Spinal cord (tissue), 9 donors: ENCODE measurements at regions not wholly inside any gene's neighbourhood (a gene's known extent, or its start where the extent isn't known, plus 50 kb on each side); places are given as distances from the start of the nearest gene placed in this dataset.
A peak's percentile ranks its signal among the peaks of the same experiment; 100 is the strongest.

ENCODE experiments used
- DNase-seq, 6 donors: peaks; one replicate each; pipeline versions ENCODE4 v3.0.0 to v3.0.0-alpha.2; 2013 to 2015; ENCODE audit warnings: low spot score in 6 of 6, low read depth in 4 of 6
- H3K27ac ChIP-seq: one replicate; pipeline ENCODE4 v1.5.1; 2013; ENCODE audit warnings: low read depth, low read length, control low read depth
- H3K27me3 ChIP-seq: one replicate; pipeline ENCODE4 v1.6.1; 2013; ENCODE audit warnings: low read length; ENCODE audit not compliant: control insufficient read depth, insufficient read depth
- H3K36me3 ChIP-seq: one replicate; pipeline ENCODE4 v1.6.1; 2013; ENCODE audit warnings: low read length; ENCODE audit not compliant: control insufficient read depth, insufficient read depth
- H3K4me1 ChIP-seq: one replicate; pipeline ENCODE4 v1.6.1; 2013; ENCODE audit warnings: low read length; ENCODE audit not compliant: control insufficient read depth, insufficient read depth
- H3K4me3 ChIP-seq: one replicate; pipeline ENCODE4 v1.5.1; 2013; ENCODE audit warnings: low read depth, low read length, control low read depth
- H3K9me3 ChIP-seq: one replicate; pipeline ENCODE4 v1.6.1; 2013; ENCODE audit warnings: low read length; ENCODE audit not compliant: control insufficient read depth, insufficient read depth
- WGBS: methylation state at CpG from one replicate; pipeline ENCODE4 v1.1.5; 2013; ENCODE audit warnings: missing lambda C conversion rate; ENCODE audit not compliant: insufficient coverage; 5-methylcytosine and 5-hydroxymethylcytosine counted together
- donor health status: healthy.

DNA sequence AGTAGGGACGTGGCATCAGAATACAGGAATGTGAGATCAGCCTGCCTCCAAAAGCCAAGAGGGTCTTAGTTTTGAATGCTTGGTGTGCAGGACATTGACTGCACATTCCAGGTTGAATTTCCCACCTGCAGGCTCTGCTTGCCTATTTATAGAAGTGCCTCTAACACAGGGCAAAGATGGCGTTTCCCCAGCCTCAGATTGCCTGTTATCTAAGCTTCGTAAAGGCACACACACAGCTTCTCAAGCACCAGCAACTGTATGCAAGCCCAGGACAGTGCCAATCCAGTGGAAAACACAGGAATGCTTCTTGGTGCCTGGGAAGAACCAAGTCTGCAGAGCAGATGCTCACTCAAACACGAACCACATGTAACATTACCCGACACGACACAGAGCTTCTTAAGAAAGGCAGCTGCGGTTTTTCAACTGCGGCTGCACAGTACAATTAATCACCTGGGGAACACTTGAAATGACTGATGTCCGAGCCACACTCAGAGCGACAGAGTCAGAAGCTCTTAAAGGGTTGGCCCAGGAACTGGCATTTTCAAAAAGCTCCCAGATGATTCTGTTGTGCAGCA lies 90.0 kb upstream of the ANKRD34C start:
- peak in 1 of 6 donors; percentile 79 for DNase-seq
- Histone ChIP-seq H3K4me3 (no peak overlapping the region), H3K36me3 (no peaks in the 10 kb centered on the region), H3K9me3 (no peaks in the 10 kb centered on the region), H3K27me3 (no peaks in the 10 kb centered on the region), H3K27ac (no peak overlapping the region), H3K4me1 (peaks cover 21% of the 10 kb centered on the region)
- WGBS, result 42% methylated on average over 10 of the region's 10 CpGs

DNA sequence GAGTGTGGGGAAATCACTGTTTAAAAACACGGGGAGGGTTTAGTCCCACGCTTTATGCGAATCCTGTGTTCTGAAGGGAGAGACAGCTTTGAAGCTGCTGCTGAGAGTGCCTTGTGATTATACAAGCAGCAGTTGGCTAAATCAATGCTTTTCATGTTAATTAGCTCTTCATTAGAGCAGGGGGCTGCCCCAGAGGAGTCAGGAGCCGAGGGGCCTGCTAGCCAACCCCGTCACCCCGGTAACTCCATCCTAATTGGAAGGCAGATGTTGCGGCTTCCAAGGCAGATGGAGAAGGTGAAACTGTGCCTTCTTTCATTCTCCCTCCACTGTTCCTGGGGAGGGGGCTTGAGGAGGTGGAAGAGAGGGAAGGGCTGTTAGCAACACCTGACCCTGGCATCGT lies 92.4 kb upstream of the ANKRD34C start:
- 21% methylated on average over 6 of the region's 8 CpGs for WGBS
- DNase-seq, result peak in 2 of 6 donors; percentile 50 to 66
- Histone ChIP-seq H3K36me3 (no peaks in the 10 kb centered on the region), H3K4me3 (no peak overlapping the region), H3K27ac (no peak overlapping the region), H3K4me1 (peaks cover 21% of the 10 kb centered on the region), H3K9me3 (no peaks in the 10 kb centered on the region), H3K27me3 (no peaks in the 10 kb centered on the region)

DNA sequence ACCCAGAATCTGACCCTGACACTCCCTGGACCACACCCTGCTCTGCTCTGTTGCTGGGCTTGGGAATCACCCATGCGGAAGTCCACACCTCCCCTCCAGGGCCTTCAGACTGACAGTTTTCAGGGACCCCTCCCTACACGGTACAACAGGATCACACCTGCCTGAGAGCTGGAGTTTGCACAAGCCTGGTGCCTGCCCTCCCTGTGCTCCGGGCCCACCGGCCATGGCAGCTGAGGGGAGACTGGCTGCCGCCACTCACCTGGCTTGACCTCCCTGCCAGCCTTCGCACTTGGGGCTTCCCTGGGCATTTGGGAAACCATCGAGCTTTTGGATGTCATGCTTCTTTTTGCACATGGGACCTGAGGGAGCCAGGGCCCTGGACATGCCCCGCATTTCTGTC lies 95.9 kb upstream of the ANKRD34C start:
- H3K9me3 ChIP-seq, result no peaks in the 10 kb centered on the region
- DNase-seq, result no peak
- H3K27ac ChIP-seq, result no peak overlapping the region
- 98% methylated on average over 8 of the region's 8 CpGs for WGBS
- no peak overlapping the region for H3K4me3 ChIP-seq
- peaks cover 14% of the 10 kb centered on the region for H3K4me1 ChIP-seq
- no peaks in the 10 kb centered on the region for H3K27me3 ChIP-seq
- no peaks in the 10 kb centered on the region for H3K36me3 ChIP-seq

DNA sequence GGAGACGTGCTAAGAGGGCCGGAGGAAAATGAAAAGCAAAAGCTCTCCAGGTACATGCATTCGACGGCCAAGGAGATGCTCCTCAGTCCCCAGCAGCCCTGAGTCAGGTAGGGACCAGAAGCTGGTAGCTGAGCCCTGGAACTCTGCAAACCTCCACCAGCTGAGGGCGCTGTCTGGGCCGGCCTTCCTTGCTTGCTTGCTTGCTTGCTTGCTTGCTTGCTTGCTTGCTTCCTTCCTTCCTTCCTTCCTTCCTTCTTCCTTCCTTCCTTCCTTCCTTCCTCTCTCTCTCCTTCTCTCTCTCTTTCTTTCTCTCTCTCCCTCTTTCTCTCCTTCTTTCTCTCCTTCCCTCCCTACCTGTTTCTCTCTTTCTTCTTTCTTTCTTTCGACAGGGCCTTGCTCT lies 94.6 kb upstream of the RASGRF1 start:
- H3K9me3 ChIP-seq, result no peaks in the 10 kb centered on the region
- peaks cover 10% of the 10 kb centered on the region for H3K4me1 ChIP-seq
- H3K27me3 ChIP-seq, result no peaks in the 10 kb centered on the region
- WGBS, result 92% methylated on average over 7 of the region's 7 CpGs
- no peak overlapping the region for H3K27ac ChIP-seq
- H3K4me3 ChIP-seq, result no peak overlapping the region
- peak in 1 of 6 donors; percentile 42 for DNase-seq
- no peaks in the 10 kb centered on the region for H3K36me3 ChIP-seq

DNA sequence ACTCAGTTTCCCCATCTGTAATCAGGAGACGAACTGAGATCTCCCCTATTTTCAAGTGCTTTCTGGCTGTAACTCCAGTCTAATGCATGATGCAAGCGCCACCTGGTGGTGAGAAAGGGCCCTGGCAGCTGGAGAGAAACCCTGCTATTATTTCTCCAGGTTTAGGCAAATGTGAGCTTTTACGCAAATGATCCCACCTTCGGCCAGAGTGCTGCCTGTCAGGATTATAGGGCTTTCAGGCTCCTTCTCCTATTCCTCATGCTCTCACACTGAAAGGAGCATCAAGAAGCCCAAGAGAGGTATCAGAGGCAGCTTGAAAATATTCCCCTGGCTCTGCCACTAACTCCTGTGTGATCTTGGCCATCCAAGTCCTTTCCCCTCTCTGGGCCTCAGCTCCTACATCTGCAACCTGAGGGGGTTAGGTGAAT lies 93.9 kb upstream of the RASGRF1 start:
- Histone ChIP-seq H3K36me3 (no peaks in the 10 kb centered on the region), H3K27me3 (no peaks in the 10 kb centered on the region), H3K4me1 (peaks cover 5% of the 10 kb centered on the region), H3K9me3 (no peaks in the 10 kb centered on the region), H3K4me3 (no peak overlapping the region), H3K27ac (no peak overlapping the region)
- 14% methylated on average over 4 of the region's 4 CpGs for WGBS
- peak in 5 of 6 donors; percentile 65 to 95 (median 75) for DNase-seq

DNA sequence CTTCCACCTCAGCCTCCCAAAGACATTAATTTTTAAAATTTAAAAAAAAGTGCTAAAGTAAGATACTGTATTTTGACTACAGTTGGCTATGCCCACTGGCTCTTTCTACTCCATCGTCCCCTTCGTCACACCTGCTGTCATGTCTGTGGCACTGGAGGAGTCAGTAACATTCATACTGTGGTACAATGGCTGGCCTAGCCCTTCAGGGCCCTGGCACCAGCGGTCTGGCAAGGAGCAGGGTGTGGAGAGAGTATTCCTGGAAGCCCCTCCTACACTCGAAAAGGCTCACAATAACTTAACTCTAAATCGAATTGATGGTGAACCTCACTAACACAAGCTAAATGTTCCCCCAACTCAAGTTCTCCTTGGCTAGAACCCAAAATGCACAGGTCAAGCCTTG lies 89.7 kb upstream of the RASGRF1 start:
- peaks cover 5% of the 10 kb centered on the region for H3K4me1 ChIP-seq
- no peak overlapping the region for H3K27ac ChIP-seq
- H3K4me3 ChIP-seq, result no peak overlapping the region
- H3K9me3 ChIP-seq, result no peaks in the 10 kb centered on the region
- 100% methylated on average over 1 of the region's 5 CpGs for WGBS
- no peaks in the 10 kb centered on the region for H3K36me3 ChIP-seq
- DNase-seq, result no peak
- H3K27me3 ChIP-seq, result no peaks in the 10 kb centered on the region

DNA sequence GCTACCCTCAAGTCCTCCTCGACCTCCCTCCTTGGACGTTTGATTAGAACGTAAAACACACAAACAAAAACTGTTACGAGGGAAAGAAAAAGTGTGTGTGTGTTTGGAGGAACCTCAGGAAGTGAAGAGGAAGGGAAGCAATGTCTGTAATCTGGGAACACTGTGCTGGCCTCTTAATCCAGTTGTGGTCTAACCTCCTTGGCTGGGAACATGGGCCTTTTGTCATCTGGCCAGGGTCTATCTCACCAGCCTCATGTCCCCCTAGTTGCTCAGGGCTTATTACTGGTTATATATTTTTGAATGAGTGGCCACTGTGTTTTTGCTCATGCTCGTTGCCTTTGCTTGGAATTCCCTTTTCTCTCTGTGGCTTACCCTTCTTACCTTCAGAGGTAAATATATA lies 89.0 kb upstream of the RASGRF1 start:
- Histone ChIP-seq H3K27me3 (no peaks in the 10 kb centered on the region), H3K27ac (no peak overlapping the region)
- 83% methylated on average over 1 of the region's 5 CpGs for WGBS

DNA sequence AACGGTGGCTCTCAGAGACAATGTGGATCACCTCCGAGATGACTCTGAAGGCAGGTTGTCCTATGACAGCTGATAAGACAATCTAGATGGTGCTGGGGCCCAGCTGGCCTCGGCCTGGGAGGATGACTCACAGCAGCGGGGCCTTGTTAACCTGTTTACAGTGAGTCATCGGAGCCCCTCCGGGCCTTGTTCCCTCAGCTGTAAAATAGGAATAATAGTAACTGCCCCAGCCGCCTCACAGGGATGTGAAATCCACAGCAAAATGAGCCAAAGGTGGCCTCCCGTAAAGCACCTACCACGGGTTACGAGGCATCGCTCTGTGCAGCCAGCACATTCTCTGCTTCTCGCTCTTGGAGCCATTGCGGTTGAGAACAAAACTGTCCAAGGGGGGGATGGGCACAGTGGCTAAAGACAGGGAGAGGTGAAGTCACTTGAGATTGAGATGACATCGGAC lies 88.6 kb upstream of the RASGRF1 start:
- H3K4me1 ChIP-seq, result peaks cover 4% of the 10 kb centered on the region
- WGBS, result 82% methylated on average over 12 of the region's 14 CpGs
- H3K27me3 ChIP-seq, result no peaks in the 10 kb centered on the region
- no peak overlapping the region for H3K4me3 ChIP-seq
- H3K27ac ChIP-seq, result no peak overlapping the region
- DNase-seq, result no peak
- no peaks in the 10 kb centered on the region for H3K9me3 ChIP-seq
- H3K36me3 ChIP-seq, result no peaks in the 10 kb centered on the region

More for the DNA sequence above, 89.0 kb upstream of the RASGRF1 start:
- no peaks in the 10 kb centered on the region for H3K9me3 ChIP-seq
- DNase-seq, result no peak
- no peaks in the 10 kb centered on the region for H3K36me3 ChIP-seq
- peaks cover 5% of the 10 kb centered on the region for H3K4me1 ChIP-seq
- no peak overlapping the region for H3K4me3 ChIP-seq

DNA sequence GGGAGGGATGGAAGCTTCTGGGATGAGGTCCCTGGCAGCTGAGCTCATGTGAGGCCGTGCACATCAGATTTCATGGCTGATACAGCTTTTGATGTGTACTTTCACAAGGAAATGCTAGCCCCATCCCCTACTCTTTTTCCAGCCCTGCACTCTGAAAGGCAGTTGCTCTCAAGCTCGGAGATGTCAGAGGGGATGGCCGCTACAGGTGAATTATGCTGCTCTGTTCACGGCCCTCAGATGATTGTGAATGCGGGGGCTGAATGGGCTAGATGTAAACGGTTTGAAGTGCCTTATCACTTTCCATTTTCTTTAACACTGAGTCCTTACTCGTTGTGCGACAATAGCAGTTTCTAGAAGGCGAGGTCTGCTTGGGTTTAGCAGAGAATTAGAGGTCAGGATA lies 88.0 kb upstream of the RASGRF1 start:
- no peak overlapping the region for H3K27ac ChIP-seq
- H3K9me3 ChIP-seq, result no peaks in the 10 kb centered on the region
- H3K4me3 ChIP-seq, result no peak overlapping the region
- H3K4me1 ChIP-seq, result no peaks in the 10 kb centered on the region
- DNase-seq, result no peak
- WGBS, result 75% methylated on average over 3 of the region's 9 CpGs
- H3K36me3 ChIP-seq, result no peaks in the 10 kb centered on the region
- H3K27me3 ChIP-seq, result no peaks in the 10 kb centered on the region

DNA sequence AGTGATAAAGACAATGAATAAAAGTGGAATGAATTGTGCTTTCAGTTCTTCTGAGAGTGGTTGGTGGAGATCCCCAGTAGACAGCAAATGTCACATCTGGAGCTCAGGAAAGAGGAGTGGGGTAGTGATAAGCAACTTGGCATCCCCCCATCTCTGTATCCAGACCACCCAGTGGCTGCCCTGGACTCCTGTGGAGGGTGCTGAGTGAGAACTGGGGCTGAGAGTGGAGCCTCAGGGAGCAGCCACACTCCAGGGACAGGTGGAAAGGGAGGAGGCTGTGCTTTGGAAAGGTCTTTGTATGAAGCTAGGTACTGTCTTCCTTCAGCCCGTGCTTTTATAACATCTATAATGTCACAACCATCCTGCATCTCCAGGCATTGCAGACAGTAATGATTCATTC lies 85.6 kb upstream of the RASGRF1 start:
- Histone ChIP-seq H3K4me1 (peaks cover 3% of the 10 kb centered on the region), H3K9me3 (no peaks in the 10 kb centered on the region), H3K4me3 (no peak overlapping the region), H3K36me3 (no peaks in the 10 kb centered on the region), H3K27me3 (no peaks in the 10 kb centered on the region), H3K27ac (no peak overlapping the region)
- no CpG with 5 or more reads among the region's 1 CpG for WGBS
- no peak for DNase-seq
